ENCODE measurements at regions not wholly inside any gene's neighbourhood (a gene's known extent, or its start where the extent isn't known, plus 50 kb on each side); places are given as distances from the start of the nearest gene placed in this dataset.

- no peak for DNase-seq (ENCODE audit: extremely low read depth in 1 of 2, low read depth in 1 of 2)
Measured at GRCh38 chr9:1320607-1321195, 270.5 kb downstream of the DMRT2 start.

GRCh38 chr9:1327467-1327866, 277.3 kb downstream of the DMRT2 start:
- no peak for DNase-seq (ENCODE audit: extremely low read depth in 1 of 2, low read depth in 1 of 2)

GRCh38 chr9:1328341-1328740, 278.2 kb downstream of the DMRT2 start:
- no peak for DNase-seq (ENCODE audit: extremely low read depth in 1 of 2, low read depth in 1 of 2)

- DNase-seq (ENCODE audit: extremely low read depth in 1 of 2, low read depth in 1 of 2): no peak
Measured at GRCh38 chr9:1331546-1332038, 281.4 kb downstream of the DMRT2 start.

- no peak for DNase-seq (ENCODE audit: extremely low read depth in 1 of 2, low read depth in 1 of 2)
Measured at GRCh38 chr9:1332156-1332555, 282.0 kb downstream of the DMRT2 start.

GRCh38 chr9:1335174-1335573, 285.0 kb downstream of the DMRT2 start:
- no peak for DNase-seq (ENCODE audit: extremely low read depth in 1 of 2, low read depth in 1 of 2)

GRCh38 chr9:1337169-1337568, 287.0 kb downstream of the DMRT2 start:
- no peak for DNase-seq (ENCODE audit: extremely low read depth in 1 of 2, low read depth in 1 of 2)

GRCh38 chr9:1340390-1340789, 290.2 kb downstream of the DMRT2 start:
- no peak for DNase-seq (ENCODE audit: extremely low read depth in 1 of 2, low read depth in 1 of 2)

- DNase-seq (ENCODE audit: extremely low read depth in 1 of 2, low read depth in 1 of 2): no peak
Measured at GRCh38 chr9:1353291-1353690, 303.1 kb downstream of the DMRT2 start.

- no peak for DNase-seq (ENCODE audit: extremely low read depth in 1 of 2, low read depth in 1 of 2)
Measured at GRCh38 chr9:1354086-1354485, 303.9 kb downstream of the DMRT2 start.

GRCh38 chr9:1354606-1355005, 304.4 kb downstream of the DMRT2 start:
- DNase-seq (ENCODE audit: extremely low read depth in 1 of 2, low read depth in 1 of 2): no peak

GRCh38 chr9:1355656-1356055, 305.5 kb downstream of the DMRT2 start:
- DNase-seq (ENCODE audit: extremely low read depth in 1 of 2, low read depth in 1 of 2): no peak

- DNase-seq (ENCODE audit: extremely low read depth in 1 of 2, low read depth in 1 of 2): no peak
Measured at GRCh38 chr9:1362845-1363244, 312.7 kb downstream of the DMRT2 start.

- no peak for DNase-seq (ENCODE audit: extremely low read depth in 1 of 2, low read depth in 1 of 2)
Measured at GRCh38 chr9:1366276-1366675, 316.1 kb downstream of the DMRT2 start.

GRCh38 chr9:1369297-1369696, 319.1 kb downstream of the DMRT2 start:
- no peak for DNase-seq (ENCODE audit: extremely low read depth in 1 of 2, low read depth in 1 of 2)

- DNase-seq (ENCODE audit: extremely low read depth in 1 of 2, low read depth in 1 of 2): no peak
Measured at GRCh38 chr9:1373445-1373844, 323.3 kb downstream of the DMRT2 start.

- DNase-seq (ENCODE audit: extremely low read depth in 1 of 2, low read depth in 1 of 2): no peak
Measured at GRCh38 chr9:1383899-1384455, 333.8 kb downstream of the DMRT2 start.

GRCh38 chr9:1384816-1385215, 334.7 kb downstream of the DMRT2 start:
- no peak for DNase-seq (ENCODE audit: extremely low read depth in 1 of 2, low read depth in 1 of 2)

- DNase-seq (ENCODE audit: extremely low read depth in 1 of 2, low read depth in 1 of 2): no peak
Measured at GRCh38 chr9:1386420-1386819, 336.3 kb downstream of the DMRT2 start.

- no peak for DNase-seq (ENCODE audit: extremely low read depth in 1 of 2, low read depth in 1 of 2)
Measured at GRCh38 chr9:1388216-1388615, 338.1 kb downstream of the DMRT2 start.

- DNase-seq (ENCODE audit: extremely low read depth in 1 of 2, low read depth in 1 of 2): no peak
Measured at GRCh38 chr9:1400983-1401382, 350.8 kb downstream of the DMRT2 start.

GRCh38 chr9:1404940-1405339, 354.8 kb downstream of the DMRT2 start:
- no peak for DNase-seq (ENCODE audit: extremely low read depth in 1 of 2, low read depth in 1 of 2)

GRCh38 chr9:1411826-1412225, 361.7 kb downstream of the DMRT2 start:
- DNase-seq (ENCODE audit: extremely low read depth in 1 of 2, low read depth in 1 of 2): no peak

Data from stimulated activated CD8-positive, alpha-beta memory T cell treated with anti-CD3 and anti-CD28 coated beads, Interleukin-7, amount 100 ng/mL, for 48 hours (primary cell).